Loucy (cell line): ENCODE measurements at regions not wholly inside any gene's neighbourhood (a gene's known extent, or its start where the extent isn't known, plus 50 kb on each side); places are given as distances from the start of the nearest gene placed in this dataset.
"Not testable (repeated sequence)": the region's sequence is repeated elsewhere in the genome, so short reads cannot be mapped to it uniquely, and the experiment has no call there.

ENCODE experiments used
- H2AFZ ChIP-seq: fragments of 200-600 bp; sonication (generic); 2 replicates; pipeline ENCODE4 v1.6.0; 2016; ENCODE audit warnings: antibody characterized with exemption, mild to moderate bottlenecking, low read length, moderate library complexity
- H3F3A ChIP-seq: fragments of 200-600 bp; 2 replicates; pipeline ENCODE4 v1.6.0; 2016; ENCODE audit warnings: antibody characterized with exemption, low read depth, mild to moderate bottlenecking
- H3K27me3 ChIP-seq: fragments of 200-600 bp; sonication (generic); 2 replicates; pipeline ENCODE4 v1.6.1; 2014; ENCODE audit warnings: low read length, mild to moderate bottlenecking; ENCODE audit not compliant: insufficient read depth, poor library complexity, severe bottlenecking
- H3K36me3 ChIP-seq: fragments of 200-600 bp; sonication (generic); 2 replicates; pipeline ENCODE4 v1.6.1; 2016; ENCODE audit warnings: low read length; ENCODE audit not compliant: insufficient read depth
- H3K4me1 ChIP-seq: fragments of 200-600 bp; sonication (generic); 2 replicates; pipeline ENCODE4 v1.5.1; 2014; ENCODE audit warnings: low read length, mild to moderate bottlenecking; ENCODE audit not compliant: insufficient read depth, poor library complexity, severe bottlenecking
- H3K4me2 ChIP-seq: fragments of 200-600 bp; sonication (generic); 2 replicates; pipeline ENCODE4 v1.6.0; 2014; ENCODE audit warnings: antibody characterized with exemption, low read length, low read depth, mild to moderate bottlenecking; ENCODE audit not compliant: poor library complexity, severe bottlenecking
- H3K4me3 ChIP-seq: fragments of 200-600 bp; sonication (generic); 2 replicates; pipeline ENCODE4 v1.5.1; 2014; ENCODE audit warnings: low read length, mild to moderate bottlenecking, mixed read lengths; ENCODE audit not compliant: poor library complexity, severe bottlenecking
- H3K79me2 ChIP-seq: fragments of 200-600 bp; sonication (generic); 2 replicates; pipeline ENCODE4 v1.6.1; 2014; ENCODE audit warnings: low read length; ENCODE audit not compliant: insufficient read depth
- H3K9ac ChIP-seq: fragments of 200-600 bp; sonication (generic); 2 replicates; pipeline ENCODE4 v1.6.0; 2014; ENCODE audit warnings: mild to moderate bottlenecking, low read depth, low read length, moderate library complexity; ENCODE audit not compliant: poor library complexity, severe bottlenecking
- H3K9me2 ChIP-seq: fragments of 200-600 bp; sonication (generic); replicated peaks from 2 replicates; pipeline ENCODE4 v1.6.1; 2016; ENCODE audit warnings: low read depth, low read length, mixed read lengths
- H3K9me3 ChIP-seq: fragments of 200-600 bp; sonication (generic); 2 replicates; pipeline ENCODE4 v1.6.1; 2014; ENCODE audit warnings: mild to moderate bottlenecking, antibody characterized with exemption, low read length, low read depth; ENCODE audit not compliant: insufficient read depth
- H4K20me1 ChIP-seq: fragments of 200-600 bp; sonication (generic); 2 replicates; pipeline ENCODE4 v1.6.0; 2014; ENCODE audit warnings: antibody characterized with exemption, low read length, mild to moderate bottlenecking; ENCODE audit not compliant: insufficient read depth, poor library complexity, severe bottlenecking
- CTCF ChIP-seq: fragments of 200-600 bp; sonication (generic); conservative IDR thresholded peaks from 2 replicates; pipeline ENCODE4 v1.5.1; 2014; ENCODE audit warnings: mild to moderate bottlenecking, antibody characterized with exemption, low read length
- EZH2phosphoT487 ChIP-seq: fragments of 200-600 bp; IDR thresholded peaks from 2 replicates; pipeline ENCODE4 v1.6.1; 2018; ENCODE audit warnings: antibody characterized with exemption, mild to moderate bottlenecking, moderate library complexity, borderline replicate concordance

DNA sequence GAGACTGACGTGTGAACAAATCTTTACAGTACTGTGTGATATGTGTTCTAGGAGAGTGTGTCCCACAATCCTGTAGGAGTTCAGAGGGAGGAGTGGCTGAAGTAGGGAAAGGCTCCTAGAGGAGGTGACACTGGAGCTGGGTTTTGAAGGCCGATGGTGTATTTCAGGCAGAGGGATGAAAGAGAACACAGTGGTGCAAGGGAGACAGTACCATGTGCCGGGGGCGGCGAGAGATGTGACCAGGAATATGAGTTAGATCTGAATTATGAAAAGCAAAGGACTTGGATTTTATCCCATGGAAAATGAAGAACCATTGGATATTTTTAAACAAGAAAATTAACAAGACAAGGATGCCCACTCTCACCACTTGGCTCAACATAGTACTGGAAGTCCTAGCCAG, 77.0 kb upstream of the ESRRB start:
- TF ChIP-seq CTCF (no peak), EZH2phosphoT487 (no peak)
- Histone ChIP-seq H3K9me3 (no peaks in the 10 kb centered on the region), H3K27me3 (no peaks in the 10 kb centered on the region), H3K9me2 (no peaks in the 10 kb centered on the region), H3K4me3 (no peak overlapping the region), H3K36me3 (no peaks in the 10 kb centered on the region), H3F3A (no peaks in the 10 kb centered on the region), H3K4me1 (no peaks in the 10 kb centered on the region), H2AFZ (no peak overlapping the region), H3K79me2 (no peaks in the 10 kb centered on the region), H4K20me1 (no peaks in the 10 kb centered on the region), H3K4me2 (no peak overlapping the region), H3K9ac (no peak overlapping the region)

DNA sequence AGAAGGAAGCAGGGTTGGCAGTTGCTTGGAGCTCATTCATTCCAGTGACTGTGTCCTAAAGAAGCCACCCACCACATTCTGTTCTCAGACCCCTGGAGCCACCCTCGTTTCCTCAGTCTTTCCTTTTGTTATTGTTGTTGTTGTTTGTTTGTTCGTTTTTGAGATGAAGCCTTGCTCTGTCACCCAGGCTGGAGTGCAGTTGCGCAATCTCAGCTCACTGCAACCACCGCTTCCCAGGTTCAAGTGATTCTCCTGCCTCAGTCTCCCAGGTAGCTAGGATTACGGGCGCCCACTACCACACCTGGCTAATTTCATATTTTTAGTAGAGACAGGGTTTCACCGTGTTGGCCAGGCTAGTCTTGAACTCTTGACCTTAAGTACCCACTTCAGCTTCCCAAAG, 72.7 kb upstream of the ESRRB start:
- not testable (repeated sequence) for H3K4me3 ChIP-seq, H3K27me3 ChIP-seq, H3K4me2 ChIP-seq, H3K79me2 ChIP-seq, H3K36me3 ChIP-seq, H3K4me1 ChIP-seq, H3K9me2 ChIP-seq, H3K9ac ChIP-seq, H3K9me3 ChIP-seq, H3F3A ChIP-seq, H4K20me1 ChIP-seq, H2AFZ ChIP-seq

- Histone ChIP-seq H3K4me3 (no peak overlapping the region), H3K79me2 (no peaks in the 10 kb centered on the region), H3K4me1 (no peaks in the 10 kb centered on the region), H3K9me3 (no peaks in the 10 kb centered on the region), H3K9me2 (no peaks in the 10 kb centered on the region), H2AFZ (no peak overlapping the region), H3K36me3 (no peaks in the 10 kb centered on the region), H3F3A (no peaks in the 10 kb centered on the region), H3K4me2 (no peak overlapping the region), H3K9ac (no peak overlapping the region), H4K20me1 (no peaks in the 10 kb centered on the region), H3K27me3 (no peaks in the 10 kb centered on the region)
- no peak for TF ChIP-seq EZH2phosphoT487
These were observed 71.2 kb upstream of the ESRRB start for GRCh38 chr14:76304536-76305267.

- Histone ChIP-seq H3K4me2 (no peak overlapping the region), H3K9me2 (no peaks in the 10 kb centered on the region), H3K9ac (no peak overlapping the region), H2AFZ (no peak overlapping the region), H3K4me1 (no peaks in the 10 kb centered on the region), H3K79me2 (no peaks in the 10 kb centered on the region), H3K36me3 (no peaks in the 10 kb centered on the region), H4K20me1 (no peaks in the 10 kb centered on the region), H3K4me3 (no peak overlapping the region), H3K9me3 (no peaks in the 10 kb centered on the region), H3F3A (no peaks in the 10 kb centered on the region), H3K27me3 (no peaks in the 10 kb centered on the region)
- TF ChIP-seq EZH2phosphoT487 (no peak), CTCF (no peak)
These were observed 70.6 kb upstream of the ESRRB start for GRCh38 chr14:76305268-76305826.
